SU-DHL-6 (cell line): ENCODE measurements at regions not wholly inside any gene's neighbourhood (a gene's known extent, or its start where the extent isn't known, plus 50 kb on each side); places are given as distances from the start of the nearest gene placed in this dataset.

Source experiments
- EZH2phosphoT487 ChIP-seq: fragments of 200-600 bp; sonication (generic), shearing (Covaris generic); conservative IDR thresholded peaks from 2 replicates; pipeline ENCODE4 v1.6.1; 2018; ENCODE audit warnings: mild to moderate bottlenecking, antibody characterized with exemption, low read length, moderate library complexity, mixed read lengths
- TF ChIP-seq, protein P1 (sequence below): fragments of 200-600 bp; sonication (generic); IDR thresholded peaks from one replicate; pipeline ENCODE4 v1.5.1; 2017; ENCODE audit warnings: antibody characterized with exemption, mild to moderate bottlenecking, low read length, moderate library complexity; ENCODE audit not compliant: insufficient read depth, poor library complexity, severe bottlenecking

DNA sequence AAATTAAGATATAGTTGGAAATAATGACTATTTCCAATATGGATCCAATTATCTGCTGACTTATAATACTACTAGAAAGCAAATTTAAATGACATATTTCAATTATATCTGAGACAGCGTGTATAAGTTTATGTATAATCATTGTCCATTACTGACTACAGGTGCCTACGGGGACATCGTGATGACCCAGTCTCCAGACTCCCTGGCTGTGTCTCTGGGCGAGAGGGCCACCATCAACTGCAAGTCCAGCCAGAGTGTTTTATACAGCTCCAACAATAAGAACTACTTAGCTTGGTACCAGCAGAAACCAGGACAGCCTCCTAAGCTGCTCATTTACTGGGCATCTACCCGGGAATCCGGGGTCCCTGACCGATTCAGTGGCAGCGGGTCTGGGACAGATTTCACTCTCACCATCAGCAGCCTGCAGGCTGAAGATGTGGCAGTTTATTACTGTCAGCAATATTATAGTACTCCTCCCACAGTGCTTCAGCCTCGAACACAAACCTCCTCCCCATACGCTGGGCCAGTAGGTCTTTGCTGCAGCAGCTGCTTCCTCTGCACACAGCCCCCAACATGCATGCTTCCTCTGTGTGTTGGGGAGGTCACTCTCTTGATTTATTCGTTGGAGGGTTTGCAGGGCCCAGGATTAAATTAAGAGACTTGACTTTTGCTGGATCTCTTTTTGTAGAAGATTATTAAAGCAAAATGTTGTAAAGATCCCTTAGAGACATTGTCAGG is 194.4 kb downstream of the RPIA start:
- TF ChIP-seq, protein P1, sequence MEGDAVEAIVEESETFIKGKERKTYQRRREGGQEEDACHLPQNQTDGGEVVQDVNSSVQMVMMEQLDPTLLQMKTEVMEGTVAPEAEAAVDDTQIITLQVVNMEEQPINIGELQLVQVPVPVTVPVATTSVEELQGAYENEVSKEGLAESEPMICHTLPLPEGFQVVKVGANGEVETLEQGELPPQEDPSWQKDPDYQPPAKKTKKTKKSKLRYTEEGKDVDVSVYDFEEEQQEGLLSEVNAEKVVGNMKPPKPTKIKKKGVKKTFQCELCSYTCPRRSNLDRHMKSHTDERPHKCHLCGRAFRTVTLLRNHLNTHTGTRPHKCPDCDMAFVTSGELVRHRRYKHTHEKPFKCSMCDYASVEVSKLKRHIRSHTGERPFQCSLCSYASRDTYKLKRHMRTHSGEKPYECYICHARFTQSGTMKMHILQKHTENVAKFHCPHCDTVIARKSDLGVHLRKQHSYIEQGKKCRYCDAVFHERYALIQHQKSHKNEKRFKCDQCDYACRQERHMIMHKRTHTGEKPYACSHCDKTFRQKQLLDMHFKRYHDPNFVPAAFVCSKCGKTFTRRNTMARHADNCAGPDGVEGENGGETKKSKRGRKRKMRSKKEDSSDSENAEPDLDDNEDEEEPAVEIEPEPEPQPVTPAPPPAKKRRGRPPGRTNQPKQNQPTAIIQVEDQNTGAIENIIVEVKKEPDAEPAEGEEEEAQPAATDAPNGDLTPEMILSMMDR, result no peak
- no peak for TF ChIP-seq EZH2phosphoT487
